GM12878 (cell line): ENCODE measurements at regions not wholly inside any gene's neighbourhood (a gene's known extent, or its start where the extent isn't known, plus 50 kb on each side); places are given as distances from the start of the nearest gene placed in this dataset.
A peak's percentile ranks its signal among the peaks of the same experiment; 100 is the strongest.

Source experiments
- ATAC-seq: fragments of 200-7000 bp; cut with Tn5 transposase; 3 replicates; pipeline ENCODE4 v1.9.1; 2020; ENCODE audit warnings: mild to moderate bottlenecking, moderate library complexity
- BruUV-seq: library from RNA; stranded (reverse); fragments of 400-500 nt; replicated peaks from 2 replicates; lab custom pipeline; 2021; lab: Mats Ljungman, UMichigan
- CTCF ChIA-PET: fragments of 300-600 bp; sonication (Branson Sonifier 250); formaldehyde crosslinking; extraction: SDS; loops from one replicate; lab custom pipeline; 2021; ENCODE audit warnings: inconsistent platforms; lab: Yijun Ruan, JAX
- POLR2A ChIA-PET: fragments of 350-600 bp; formaldehyde crosslinking; extraction: SDS; loops from one replicate; lab custom pipeline; 2021; ENCODE audit warnings: inconsistent platforms; lab: Charles Lee
- RAD21 ChIA-PET: fragments of 300-600 bp; sonication (Branson Sonifier 250); formaldehyde crosslinking; loops from one replicate; lab custom pipeline; 2023; ENCODE audit warnings: antibody characterized with exemption; ENCODE audit not compliant: unreplicated experiment; lab: Charles Lee
- SMC1A ChIA-PET: fragments of 300-600 bp; sonication (Branson Sonifier 250); formaldehyde crosslinking; loops from one replicate; lab custom pipeline; 2023; ENCODE audit not compliant: unreplicated experiment, uncharacterized antibody; lab: Charles Lee
- DNase-seq: peaks from one replicate; pipeline ENCODE4 v3.0.0-alpha.2; 2011; ENCODE audit warnings: low read depth, low spot score
- FAIRE-seq: peaks from 3 replicates; lab custom pipeline; 2011; peaks lifted over from hg19 to GRCh38; lab: Jason Lieb, UNC
- H2AFZ ChIP-seq: 2 replicates; pipeline ENCODE4 v1.6.0; 2011; ENCODE audit warnings: low read depth, low read length, control low read depth; ENCODE audit not compliant: control insufficient read depth
- H3K27ac ChIP-seq: 2 replicates; pipeline ENCODE4 v1.5.1; 2011; ENCODE audit warnings: control low read depth; ENCODE audit not compliant: control insufficient read depth, insufficient read depth
- H3K27me3 ChIP-seq, 2 experiments: replicated peaks in 1 of 2; 2 replicates each; pipeline versions ENCODE4 v1.6.0 to v1.6.1; 2011; ENCODE audit warnings: low read length in 1 of 2; ENCODE audit not compliant: control insufficient read depth in 2 of 2, insufficient read depth in 2 of 2
- H3K36me3 ChIP-seq, 2 experiments: 2 replicates each; pipeline ENCODE4 v1.5.1; 2011; ENCODE audit warnings: low read length in 1 of 2; ENCODE audit not compliant: control insufficient read depth in 2 of 2, insufficient read depth in 2 of 2
- H3K4me1 ChIP-seq: 2 replicates; pipeline ENCODE4 v1.6.1; 2011; ENCODE audit warnings: mild to moderate bottlenecking, low read length, moderate library complexity, mixed read lengths; ENCODE audit not compliant: control insufficient read depth, insufficient read depth
- H3K4me2 ChIP-seq: 2 replicates; pipeline ENCODE4 v1.6.0; 2011; ENCODE audit warnings: control low read depth; ENCODE audit not compliant: control insufficient read depth, insufficient read depth
- H3K4me3 ChIP-seq: fragments of 200-600 bp; sonication (generic); 2 replicates; pipeline ENCODE4 v1.5.1; 2016
- H3K79me2 ChIP-seq: 2 replicates; pipeline ENCODE4 v1.6.0; 2011; ENCODE audit warnings: low read length; ENCODE audit not compliant: control insufficient read depth, insufficient read depth
- H3K9ac ChIP-seq: 2 replicates; pipeline ENCODE4 v1.8.0; 2011; ENCODE audit warnings: low read length, control low read depth, mixed read lengths; ENCODE audit not compliant: control insufficient read depth, insufficient read depth
- H3K9me3 ChIP-seq: replicated peaks from 3 replicates; pipeline ENCODE4 v1.5.1; 2011; ENCODE audit warnings: mild to moderate bottlenecking, low read length; ENCODE audit not compliant: control insufficient read depth, insufficient read depth
- H4K20me1 ChIP-seq: 2 replicates; pipeline ENCODE4 v1.6.0; 2011; ENCODE audit not compliant: control insufficient read depth, insufficient read depth
- CHD1 ChIP-seq: IDR thresholded peaks from 2 replicates; pipeline ENCODE4 v1.6.1; 2012; ENCODE audit warnings: low read depth, low read length, improper control_type of control experiment
- HDAC2 ChIP-seq: fragments of 200-600 bp; sonication (generic); IDR thresholded peaks from 2 replicates; pipeline ENCODE4 v1.6.1; 2017
- IKZF1 ChIP-seq: fragments of 450-650 bp; conservative IDR thresholded peaks from 2 replicates; pipeline ENCODE4 v1.6.1; 2017; ENCODE audit warnings: antibody characterized with exemption, mild to moderate bottlenecking
- NFXL1 ChIP-seq: fragments of 450-650 bp; IDR thresholded peaks from 2 replicates; pipeline ENCODE4 v1.6.1; 2017; ENCODE audit warnings: antibody characterized with exemption, mild to moderate bottlenecking, borderline replicate concordance
- RB1 ChIP-seq: fragments of 450-650 bp; formaldehyde crosslinking; IDR thresholded peaks from 2 replicates; pipeline ENCODE4 v1.6.1; 2017; ENCODE audit warnings: mild to moderate bottlenecking, borderline replicate concordance
- RBBP5 ChIP-seq: fragments of 200-600 bp; sonication (generic); conservative IDR thresholded peaks from 2 replicates; pipeline ENCODE4 v1.6.1; 2016
- RUNX3 ChIP-seq: IDR thresholded peaks from 2 replicates; pipeline ENCODE4 v1.6.1; 2012; ENCODE audit warnings: low read length, inconsistent platforms
- TCF7 ChIP-seq: IDR thresholded peaks from 2 replicates; pipeline ENCODE4 v1.6.1; 2014; ENCODE audit warnings: antibody characterized with exemption, borderline replicate concordance
- ZSCAN29 ChIP-seq: fragments of 450-650 bp; IDR thresholded peaks from 2 replicates; pipeline ENCODE4 v1.6.1; 2017; ENCODE audit warnings: mild to moderate bottlenecking, moderate library complexity
- WGBS: methylation state at CpG from one replicate; pipeline ENCODE4 v1.1.6; 2016; ENCODE audit warnings: low lambda C conversion rate; ENCODE audit not compliant: insufficient replicate concordance, insufficient coverage; ENCODE audit errors: missing lambda C conversion rate; 5-methylcytosine and 5-hydroxymethylcytosine counted together
- in situ Hi-C: fragments of 300-500 bp; cut with MboI; formaldehyde crosslinking; loops from 9 replicates; pipeline ENCODE4 v1.14.3; 2018; ENCODE audit warnings: mixed read lengths
- intact Hi-C: fragments of 100-400 bp; cut with micrococcal nuclease; formaldehyde crosslinking; loops from one replicate; pipeline ENCODE4 v1.14.2; 2022; ENCODE audit not compliant: unreplicated experiment
- TF ChIP-seq, protein P1 (sequence below): IDR thresholded peaks from 2 replicates; pipeline ENCODE4 v1.6.1; 2012; ENCODE audit warnings: low read depth, low read length, improper control_type of control experiment
- TF ChIP-seq, protein P2 (sequence below): fragments of 450-650 bp; formaldehyde crosslinking; IDR thresholded peaks from 2 replicates; pipeline ENCODE4 v1.4.0; 2022; ENCODE audit warnings: mild to moderate bottlenecking, moderate library complexity
- TF ChIP-seq, protein P3 (sequence below): fragments of 450-650 bp; IDR thresholded peaks from 2 replicates; pipeline ENCODE4 v1.6.1; 2014; ENCODE audit warnings: mild to moderate bottlenecking
- TF ChIP-seq, protein P4 (sequence below): fragments of 450-650 bp; IDR thresholded peaks from 2 replicates; pipeline ENCODE4 v1.6.1; 2017; ENCODE audit warnings: low read depth, mild to moderate bottlenecking, moderate library complexity
- TF ChIP-seq, protein P5 (sequence below): IDR thresholded peaks from 2 replicates; pipeline ENCODE4 v1.6.1; 2012; ENCODE audit warnings: low read depth, low read length, improper control_type of control experiment
- TF ChIP-seq, protein P6 (sequence below): fragments of 450-650 bp; IDR thresholded peaks from 2 replicates; pipeline ENCODE4 v1.6.1; 2018; ENCODE audit warnings: mild to moderate bottlenecking, low read depth, moderate library complexity; ENCODE audit not compliant: partially characterized antibody

DNA sequence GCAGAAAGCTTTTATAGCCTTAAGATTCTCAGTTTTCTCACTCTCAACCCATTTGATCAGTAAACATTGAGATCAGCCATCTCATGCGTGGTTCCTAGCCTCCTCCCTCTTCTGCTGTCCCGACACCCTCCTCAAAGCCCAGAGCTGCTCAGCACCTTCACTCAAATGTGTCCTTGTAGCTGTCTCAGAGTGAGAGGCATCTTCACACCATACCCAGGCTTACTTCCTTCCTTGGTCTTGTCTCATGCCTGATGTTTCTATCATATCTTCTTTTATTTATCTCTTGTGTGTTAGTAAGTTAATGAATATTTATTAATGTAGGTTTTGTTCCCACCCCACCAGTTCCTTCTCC, 72.4 kb upstream of the SNX2 start:
- Histone ChIP-seq H2AFZ (peak overlapping the region; percentile 57), H4K20me1 (no peaks in the 10 kb centered on the region), H3K9me3 (no peaks in the 10 kb centered on the region), H3K79me2 (no peaks in the 10 kb centered on the region), H3K9ac (no peak overlapping the region), H3K4me2 (peak overlapping the region; percentile 11; the same call in 1 of the 2 replicates), H3K4me1 (peaks cover 21% of the 10 kb centered on the region), H3K36me3 (no peaks in the 10 kb centered on the region), H3K27me3 (no peaks in the 10 kb centered on the region), H3K27ac (peak overlapping the region; percentile 73), H3K4me3 (no peak overlapping the region)
- ChIA-PET POLR2A (interaction anchor here (0.8 to 0.9 kb wide), 2 partner anchors 73 to 75 kb away, joined by 3 read pairs; no protein-coding TSS in a partner anchor), RAD21 (interaction anchor here (1.1 to 1.9 kb wide), 8 partner anchors 51 to 186 kb away, joined by 3 to 10 read pairs (median 4); partner anchors contain the start of gene SNX2), CTCF (interaction anchor here (0.5 to 4.4 kb wide), 15 partner anchors 12 to 721 kb away, joined by 3 to 33 read pairs (median 4); partner anchors contain the start of genes CEP120 and SNX2), SMC1A (interaction anchor here (0.7 to 2.7 kb wide), 15 partner anchors 11 to 721 kb away, joined by 3 to 13 read pairs (median 4); partner anchors contain the start of gene CEP120)
- FAIRE-seq, result no peak
- no peak for DNase-seq
- peak; percentile 62 for ATAC-seq
- BruUV-seq, result no TSS peak
- TF ChIP-seq IKZF1 (no peak), TCF7 (no peak), CHD1 (no peak), RUNX3 (no peak), ZSCAN29 (no peak), RBBP5 (no peak), RB1 (no peak), NFXL1 (no peak), HDAC2 (no peak)
- TF ChIP-seq, protein P1, sequence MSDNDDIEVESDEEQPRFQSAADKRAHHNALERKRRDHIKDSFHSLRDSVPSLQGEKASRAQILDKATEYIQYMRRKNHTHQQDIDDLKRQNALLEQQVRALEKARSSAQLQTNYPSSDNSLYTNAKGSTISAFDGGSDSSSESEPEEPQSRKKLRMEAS, result no peak
- TF ChIP-seq, protein P2, sequence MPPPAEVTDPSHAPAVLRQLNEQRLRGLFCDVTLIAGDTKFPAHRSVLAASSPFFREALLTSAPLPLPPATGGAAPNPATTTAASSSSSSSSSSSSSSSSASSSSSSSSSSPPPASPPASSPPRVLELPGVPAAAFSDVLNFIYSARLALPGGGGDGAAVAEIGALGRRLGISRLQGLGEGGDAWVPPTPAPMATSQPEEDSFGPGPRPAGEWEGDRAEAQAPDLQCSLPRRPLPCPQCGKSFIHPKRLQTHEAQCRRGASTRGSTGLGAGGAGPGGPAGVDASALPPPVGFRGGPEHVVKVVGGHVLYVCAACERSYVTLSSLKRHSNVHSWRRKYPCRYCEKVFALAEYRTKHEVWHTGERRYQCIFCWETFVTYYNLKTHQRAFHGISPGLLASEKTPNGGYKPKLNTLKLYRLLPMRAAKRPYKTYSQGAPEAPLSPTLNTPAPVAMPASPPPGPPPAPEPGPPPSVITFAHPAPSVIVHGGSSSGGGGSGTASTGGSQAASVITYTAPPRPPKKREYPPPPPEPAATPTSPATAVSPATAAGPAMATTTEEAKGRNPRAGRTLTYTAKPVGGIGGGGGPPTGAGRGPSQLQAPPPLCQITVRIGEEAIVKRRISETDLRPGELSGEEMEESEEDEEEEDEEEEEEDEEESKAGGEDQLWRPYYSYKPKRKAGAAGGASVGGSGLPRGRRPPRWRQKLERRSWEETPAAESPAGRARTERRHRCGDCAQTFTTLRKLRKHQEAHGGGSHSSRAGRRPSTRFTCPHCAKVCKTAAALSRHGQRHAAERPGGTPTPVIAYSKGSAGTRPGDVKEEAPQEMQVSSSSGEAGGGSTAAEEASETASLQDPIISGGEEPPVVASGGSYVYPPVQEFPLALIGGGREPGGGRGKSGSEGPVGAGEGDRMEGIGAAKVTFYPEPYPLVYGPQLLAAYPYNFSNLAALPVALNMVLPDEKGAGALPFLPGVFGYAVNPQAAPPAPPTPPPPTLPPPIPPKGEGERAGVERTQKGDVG, result no peak
- TF ChIP-seq, protein P3, sequence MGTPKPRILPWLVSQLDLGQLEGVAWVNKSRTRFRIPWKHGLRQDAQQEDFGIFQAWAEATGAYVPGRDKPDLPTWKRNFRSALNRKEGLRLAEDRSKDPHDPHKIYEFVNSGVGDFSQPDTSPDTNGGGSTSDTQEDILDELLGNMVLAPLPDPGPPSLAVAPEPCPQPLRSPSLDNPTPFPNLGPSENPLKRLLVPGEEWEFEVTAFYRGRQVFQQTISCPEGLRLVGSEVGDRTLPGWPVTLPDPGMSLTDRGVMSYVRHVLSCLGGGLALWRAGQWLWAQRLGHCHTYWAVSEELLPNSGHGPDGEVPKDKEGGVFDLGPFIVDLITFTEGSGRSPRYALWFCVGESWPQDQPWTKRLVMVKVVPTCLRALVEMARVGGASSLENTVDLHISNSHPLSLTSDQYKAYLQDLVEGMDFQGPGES, result no peak
- TF ChIP-seq, protein P4, sequence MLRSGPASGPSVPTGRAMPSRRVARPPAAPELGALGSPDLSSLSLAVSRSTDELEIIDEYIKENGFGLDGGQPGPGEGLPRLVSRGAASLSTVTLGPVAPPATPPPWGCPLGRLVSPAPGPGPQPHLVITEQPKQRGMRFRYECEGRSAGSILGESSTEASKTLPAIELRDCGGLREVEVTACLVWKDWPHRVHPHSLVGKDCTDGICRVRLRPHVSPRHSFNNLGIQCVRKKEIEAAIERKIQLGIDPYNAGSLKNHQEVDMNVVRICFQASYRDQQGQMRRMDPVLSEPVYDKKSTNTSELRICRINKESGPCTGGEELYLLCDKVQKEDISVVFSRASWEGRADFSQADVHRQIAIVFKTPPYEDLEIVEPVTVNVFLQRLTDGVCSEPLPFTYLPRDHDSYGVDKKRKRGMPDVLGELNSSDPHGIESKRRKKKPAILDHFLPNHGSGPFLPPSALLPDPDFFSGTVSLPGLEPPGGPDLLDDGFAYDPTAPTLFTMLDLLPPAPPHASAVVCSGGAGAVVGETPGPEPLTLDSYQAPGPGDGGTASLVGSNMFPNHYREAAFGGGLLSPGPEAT, result no peak
- TF ChIP-seq, protein P5, sequence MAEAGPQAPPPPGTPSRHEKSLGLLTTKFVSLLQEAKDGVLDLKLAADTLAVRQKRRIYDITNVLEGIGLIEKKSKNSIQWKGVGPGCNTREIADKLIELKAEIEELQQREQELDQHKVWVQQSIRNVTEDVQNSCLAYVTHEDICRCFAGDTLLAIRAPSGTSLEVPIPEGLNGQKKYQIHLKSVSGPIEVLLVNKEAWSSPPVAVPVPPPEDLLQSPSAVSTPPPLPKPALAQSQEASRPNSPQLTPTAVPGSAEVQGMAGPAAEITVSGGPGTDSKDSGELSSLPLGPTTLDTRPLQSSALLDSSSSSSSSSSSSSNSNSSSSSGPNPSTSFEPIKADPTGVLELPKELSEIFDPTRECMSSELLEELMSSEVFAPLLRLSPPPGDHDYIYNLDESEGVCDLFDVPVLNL, result no peak
- TF ChIP-seq, protein P6, sequence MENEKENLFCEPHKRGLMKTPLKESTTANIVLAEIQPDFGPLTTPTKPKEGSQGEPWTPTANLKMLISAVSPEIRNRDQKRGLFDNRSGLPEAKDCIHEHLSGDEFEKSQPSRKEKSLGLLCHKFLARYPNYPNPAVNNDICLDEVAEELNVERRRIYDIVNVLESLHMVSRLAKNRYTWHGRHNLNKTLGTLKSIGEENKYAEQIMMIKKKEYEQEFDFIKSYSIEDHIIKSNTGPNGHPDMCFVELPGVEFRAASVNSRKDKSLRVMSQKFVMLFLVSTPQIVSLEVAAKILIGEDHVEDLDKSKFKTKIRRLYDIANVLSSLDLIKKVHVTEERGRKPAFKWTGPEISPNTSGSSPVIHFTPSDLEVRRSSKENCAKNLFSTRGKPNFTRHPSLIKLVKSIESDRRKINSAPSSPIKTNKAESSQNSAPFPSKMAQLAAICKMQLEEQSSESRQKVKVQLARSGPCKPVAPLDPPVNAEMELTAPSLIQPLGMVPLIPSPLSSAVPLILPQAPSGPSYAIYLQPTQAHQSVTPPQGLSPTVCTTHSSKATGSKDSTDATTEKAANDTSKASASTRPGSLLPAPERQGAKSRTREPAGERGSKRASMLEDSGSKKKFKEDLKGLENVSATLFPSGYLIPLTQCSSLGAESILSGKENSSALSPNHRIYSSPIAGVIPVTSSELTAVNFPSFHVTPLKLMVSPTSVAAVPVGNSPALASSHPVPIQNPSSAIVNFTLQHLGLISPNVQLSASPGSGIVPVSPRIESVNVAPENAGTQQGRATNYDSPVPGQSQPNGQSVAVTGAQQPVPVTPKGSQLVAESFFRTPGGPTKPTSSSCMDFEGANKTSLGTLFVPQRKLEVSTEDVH, result no peak
- intact Hi-C loops (loop anchor here (1.0 to 5.0 kb wide), 4 partner anchors 18 to 300 kb away; partner anchors contain the start of gene SNX2), in situ Hi-C loops (no loop called here)
- WGBS, result 0% methylated on average over 2 of the region's 2 CpGs
